ENCODE measurements at regions not wholly inside any gene's neighbourhood (a gene's known extent, or its start where the extent isn't known, plus 50 kb on each side); places are given as distances from the start of the nearest gene placed in this dataset.

DNA sequence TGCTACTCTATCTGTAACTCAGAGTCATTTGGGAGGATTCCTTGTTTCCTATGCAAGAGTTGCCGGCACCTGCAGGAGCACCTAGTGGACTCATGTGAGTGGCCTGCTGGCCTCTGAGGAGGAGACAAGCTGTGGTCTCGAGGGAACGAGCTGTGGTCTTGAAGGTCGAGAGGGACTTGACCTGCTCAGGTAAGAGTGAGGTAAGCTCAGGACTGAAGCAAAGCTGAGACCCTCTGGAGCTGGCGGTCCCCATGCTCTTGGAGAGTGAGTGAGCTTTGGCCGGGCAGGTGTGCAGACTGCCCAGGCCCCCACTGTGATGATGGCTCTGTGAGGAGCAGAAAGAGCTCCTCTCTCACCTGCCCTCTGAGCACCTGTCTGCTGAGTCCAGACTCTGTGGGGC, 214.3 kb downstream of the MYLK4 start:
- Histone ChIP-seq H3K9me2 (replicated peaks; ENCODE audit: insufficient read depth, low read length) (no peaks in the 10 kb centered on the region), H3K27ac (ENCODE audit: low read depth, low read length) (no peak overlapping the region), H3K9ac (ENCODE audit: low read length) (no peak overlapping the region), H3K9me3 (ENCODE audit: insufficient read depth, low read length) (no peaks in the 10 kb centered on the region), H3F3A (ENCODE audit: insufficient read depth) (no peaks in the 10 kb centered on the region), H3K4me3 (ENCODE audit: insufficient read depth, low read length, poor library complexity, severe bottlenecking) (no peak overlapping the region), H3K79me2 (ENCODE audit: insufficient read depth, low read length) (no peaks in the 10 kb centered on the region), H3K4me2 (ENCODE audit: low read depth, low read length, poor library complexity, severe bottlenecking) (no peak overlapping the region), H3K36me3 (ENCODE audit: low read length) (no peaks in the 10 kb centered on the region), H3K27me3 (ENCODE audit: low read length) (0 out of 2 replicates have a peak, but pooled peaks cover 3% of the 10 kb centered on the region), H2AFZ (ENCODE audit: low read depth, low read length, severe bottlenecking) (no peak overlapping the region), H4K20me1 (ENCODE audit: low read depth, low read length) (no peaks in the 10 kb centered on the region)
- TF ChIP-seq EZH2phosphoT487 (conservative IDR thresholded peaks at IDR 0.05; ENCODE audit: low read length): no peak
- TF ChIP-seq, protein P1, sequence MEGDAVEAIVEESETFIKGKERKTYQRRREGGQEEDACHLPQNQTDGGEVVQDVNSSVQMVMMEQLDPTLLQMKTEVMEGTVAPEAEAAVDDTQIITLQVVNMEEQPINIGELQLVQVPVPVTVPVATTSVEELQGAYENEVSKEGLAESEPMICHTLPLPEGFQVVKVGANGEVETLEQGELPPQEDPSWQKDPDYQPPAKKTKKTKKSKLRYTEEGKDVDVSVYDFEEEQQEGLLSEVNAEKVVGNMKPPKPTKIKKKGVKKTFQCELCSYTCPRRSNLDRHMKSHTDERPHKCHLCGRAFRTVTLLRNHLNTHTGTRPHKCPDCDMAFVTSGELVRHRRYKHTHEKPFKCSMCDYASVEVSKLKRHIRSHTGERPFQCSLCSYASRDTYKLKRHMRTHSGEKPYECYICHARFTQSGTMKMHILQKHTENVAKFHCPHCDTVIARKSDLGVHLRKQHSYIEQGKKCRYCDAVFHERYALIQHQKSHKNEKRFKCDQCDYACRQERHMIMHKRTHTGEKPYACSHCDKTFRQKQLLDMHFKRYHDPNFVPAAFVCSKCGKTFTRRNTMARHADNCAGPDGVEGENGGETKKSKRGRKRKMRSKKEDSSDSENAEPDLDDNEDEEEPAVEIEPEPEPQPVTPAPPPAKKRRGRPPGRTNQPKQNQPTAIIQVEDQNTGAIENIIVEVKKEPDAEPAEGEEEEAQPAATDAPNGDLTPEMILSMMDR (IDR thresholded peaks at IDR 0.05; ENCODE audit: insufficient read depth, low read length, poor library complexity, severe bottlenecking): no peak

DNA sequence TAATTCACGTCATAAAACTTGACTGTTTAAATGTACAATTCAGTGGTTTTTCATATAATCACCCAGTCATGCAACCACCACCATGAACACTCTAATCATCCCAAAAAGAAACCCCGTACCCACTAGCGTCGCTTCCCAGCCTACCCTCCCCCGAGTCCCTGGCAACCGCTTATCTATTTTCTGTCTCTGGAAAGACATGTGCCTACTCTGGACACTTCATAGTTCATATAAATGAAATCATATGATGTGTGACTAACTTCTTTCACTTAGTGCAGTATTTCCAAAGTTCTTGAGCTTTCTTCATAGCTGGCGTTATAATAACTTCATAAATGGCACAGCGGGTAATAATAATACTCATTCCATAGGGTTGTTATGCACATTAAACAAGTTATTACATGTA, 215.2 kb downstream of the MYLK4 start:
- H3K27ac ChIP-seq (ENCODE audit: low read depth, low read length): no peak overlapping the region
- H3K9me2 ChIP-seq (replicated peaks; ENCODE audit: insufficient read depth, low read length): no peaks in the 10 kb centered on the region
- 0 out of 2 replicates have a peak, but pooled peaks cover 3% of the 10 kb centered on the region for H3K27me3 ChIP-seq (ENCODE audit: low read length)
- H3K4me3 ChIP-seq (ENCODE audit: insufficient read depth, low read length, poor library complexity, severe bottlenecking): no peak overlapping the region
- no peak overlapping the region for H2AFZ ChIP-seq (ENCODE audit: low read depth, low read length, severe bottlenecking)
- H3K9ac ChIP-seq (ENCODE audit: low read length): no peak overlapping the region
- no peaks in the 10 kb centered on the region for H3K79me2 ChIP-seq (ENCODE audit: insufficient read depth, low read length)
- H3K4me2 ChIP-seq (ENCODE audit: low read depth, low read length, poor library complexity, severe bottlenecking): no peak overlapping the region
- H3F3A ChIP-seq (ENCODE audit: insufficient read depth): no peaks in the 10 kb centered on the region
- no peak for TF ChIP-seq EZH2phosphoT487 (conservative IDR thresholded peaks at IDR 0.05; ENCODE audit: low read length)
- TF ChIP-seq, protein P1 (IDR thresholded peaks at IDR 0.05; ENCODE audit: insufficient read depth, low read length, poor library complexity, severe bottlenecking): no peak
- H3K36me3 ChIP-seq (ENCODE audit: low read length): no peaks in the 10 kb centered on the region
- H3K9me3 ChIP-seq (ENCODE audit: insufficient read depth, low read length): no peaks in the 10 kb centered on the region
- H4K20me1 ChIP-seq (ENCODE audit: low read depth, low read length): no peaks in the 10 kb centered on the region

DNA sequence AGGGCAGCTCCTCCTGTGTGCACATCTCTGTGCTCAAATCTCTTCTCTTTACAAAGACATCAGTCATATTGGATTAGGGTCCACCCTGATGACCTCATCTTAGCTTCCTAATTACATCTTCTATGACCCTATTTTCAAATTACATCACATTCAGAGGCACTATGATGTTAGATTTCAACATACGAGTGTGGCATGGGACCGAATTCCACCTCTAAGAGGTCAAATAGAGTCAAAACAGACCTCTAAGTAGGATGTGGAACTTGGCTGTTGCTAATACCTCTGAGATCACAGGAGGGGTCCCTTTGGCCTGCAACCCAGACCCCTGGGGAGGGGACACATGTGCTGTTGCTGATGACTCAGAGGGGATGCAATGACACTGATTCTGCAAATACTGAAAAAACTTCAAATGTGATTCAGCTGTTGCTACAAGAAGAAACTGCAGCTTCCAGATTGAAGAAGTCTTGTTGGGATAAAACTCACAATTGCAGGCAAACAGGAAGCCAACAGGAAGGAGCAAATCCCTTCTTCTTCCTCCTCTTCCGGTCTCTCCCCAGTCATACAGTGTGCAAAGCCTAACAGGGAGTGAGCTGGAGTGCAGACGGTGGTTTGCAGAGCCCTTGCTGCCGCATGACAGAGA, 216.2 kb downstream of the MYLK4 start:
- Histone ChIP-seq H4K20me1 (ENCODE audit: low read depth, low read length) (no peaks in the 10 kb centered on the region), H3K79me2 (ENCODE audit: insufficient read depth, low read length) (no peaks in the 10 kb centered on the region), H3K27me3 (ENCODE audit: low read length) (0 out of 2 replicates have a peak, but pooled peaks cover 3% of the 10 kb centered on the region), H3K27ac (ENCODE audit: low read depth, low read length) (no peak overlapping the region), H3K4me3 (ENCODE audit: insufficient read depth, low read length, poor library complexity, severe bottlenecking) (no peak overlapping the region), H3K4me2 (ENCODE audit: low read depth, low read length, poor library complexity, severe bottlenecking) (no peak overlapping the region), H3K36me3 (ENCODE audit: low read length) (no peaks in the 10 kb centered on the region), H3K9me2 (replicated peaks; ENCODE audit: insufficient read depth, low read length) (no peaks in the 10 kb centered on the region), H2AFZ (ENCODE audit: low read depth, low read length, severe bottlenecking) (no peak overlapping the region), H3K9me3 (ENCODE audit: insufficient read depth, low read length) (no peaks in the 10 kb centered on the region), H3F3A (ENCODE audit: insufficient read depth) (no peaks in the 10 kb centered on the region), H3K9ac (ENCODE audit: low read length) (no peak overlapping the region)
- TF ChIP-seq, protein P1 (IDR thresholded peaks at IDR 0.05; ENCODE audit: insufficient read depth, low read length, poor library complexity, severe bottlenecking): no peak
- TF ChIP-seq EZH2phosphoT487 (conservative IDR thresholded peaks at IDR 0.05; ENCODE audit: low read length): no peak

Data from SU-DHL-6 (cell line).